Kidney tubule cell (primary cell): ENCODE measurements at regions not wholly inside any gene's neighbourhood (a gene's known extent, or its start where the extent isn't known, plus 50 kb on each side); places are given as distances from the start of the nearest gene placed in this dataset.
A peak's percentile ranks its signal among the peaks of the same experiment; 100 is the strongest.
"Not testable (repeated sequence)": the region's sequence is repeated elsewhere in the genome, so short reads cannot be mapped to it uniquely, and the experiment has no call there.

Experiments used
- DNase-seq: peaks from one replicate; pipeline ENCODE4 v3.0.0-alpha.2; 2018; ENCODE audit warnings: low spot score

DNA sequence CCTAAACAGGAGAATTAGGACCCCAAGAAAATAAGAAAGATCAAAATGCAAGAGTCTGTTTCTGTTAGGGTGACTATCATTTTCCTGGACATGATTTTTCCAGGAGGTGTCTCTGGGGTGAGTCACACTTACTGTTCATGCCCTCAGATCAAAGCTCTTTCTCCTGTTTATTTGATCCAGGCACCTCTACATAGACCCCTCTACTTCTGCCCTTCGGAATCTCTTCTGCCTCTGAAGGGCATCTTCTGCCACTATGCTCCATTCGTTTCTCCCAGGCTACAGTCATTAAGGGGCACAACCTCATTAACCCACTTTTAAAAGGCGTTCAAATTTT lies 1328.0 kb downstream of the GATA3 start:
- no peak for DNase-seq

DNA sequence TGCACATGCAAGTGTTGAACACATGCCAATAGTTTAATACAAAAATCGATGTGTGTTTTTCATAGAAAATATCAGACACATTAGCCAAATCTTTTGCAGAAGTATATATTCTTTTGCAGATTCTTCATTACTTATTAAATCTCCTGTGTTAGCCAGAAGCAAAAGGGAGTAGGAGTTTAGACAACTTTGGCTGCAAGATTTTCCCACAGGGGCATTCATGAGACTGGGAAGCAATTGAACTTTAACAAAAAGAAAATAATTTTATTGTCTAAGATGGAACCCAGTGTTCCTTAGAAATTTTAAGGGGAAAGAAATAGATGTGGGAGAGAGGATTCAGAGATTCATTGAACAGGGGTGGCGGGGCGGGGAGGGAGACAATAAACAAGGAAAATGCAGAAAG lies 1336.0 kb downstream of the GATA3 start:
- no peak for DNase-seq

GRCh38 chr10:9399275-9399983 lies 1344.9 kb downstream of the GATA3 start:
- DNase-seq, result no peak

DNA sequence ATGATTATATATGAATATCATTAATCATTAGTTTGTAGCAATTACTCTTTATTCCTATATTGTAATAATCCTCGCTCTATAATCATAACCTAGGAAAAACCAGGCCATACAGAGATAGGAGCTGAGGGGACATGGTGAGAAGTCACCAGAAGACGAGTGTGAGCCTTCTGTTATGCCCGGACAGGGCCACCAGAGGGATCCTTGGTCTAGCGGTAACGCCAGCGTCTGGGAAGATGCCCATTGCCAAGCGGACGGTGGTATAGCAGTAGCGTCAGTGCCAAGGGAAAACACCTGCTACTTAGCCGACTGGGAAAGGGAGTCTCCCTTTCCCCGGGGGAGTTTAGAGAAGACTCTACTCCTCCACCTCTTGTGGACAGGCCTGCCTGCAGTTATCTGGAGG lies 1347.6 kb downstream of the GATA3 start:
- DNase-seq, result not testable (repeated sequence)

DNA sequence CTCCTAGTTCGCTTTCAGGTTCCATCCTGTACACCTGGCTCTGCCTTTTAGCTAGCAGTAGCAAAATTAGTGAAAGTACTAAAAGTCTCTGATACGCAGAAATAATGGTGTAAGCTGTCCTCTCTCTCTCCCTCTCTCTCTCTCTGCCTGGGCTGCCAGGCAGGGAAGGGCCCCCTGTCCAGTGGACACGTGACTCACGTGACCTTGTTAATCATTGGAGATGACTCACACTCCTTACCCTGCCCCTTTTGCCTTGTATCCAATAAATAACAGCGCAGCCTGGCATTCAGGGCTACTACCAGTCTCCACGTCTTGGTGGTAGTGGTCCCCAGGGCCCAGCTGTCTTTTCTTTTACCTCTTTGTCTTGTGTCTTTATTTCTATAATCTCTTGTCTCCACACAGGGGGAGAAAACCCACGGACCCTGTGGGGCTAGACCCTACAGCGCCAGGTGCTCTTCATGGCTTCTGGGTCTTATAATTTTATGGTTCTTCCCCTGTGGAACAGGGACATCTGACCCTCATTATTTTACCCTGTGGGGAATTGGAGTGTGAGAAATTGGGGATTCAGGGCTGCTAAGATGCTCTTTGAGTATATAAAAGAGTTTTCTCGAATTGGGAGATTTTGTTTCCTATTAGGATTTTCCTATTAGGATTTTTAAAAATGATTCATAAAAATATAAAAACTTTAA lies 1348.2 kb downstream of the GATA3 start:
- peak; percentile 4 for DNase-seq

DNA sequence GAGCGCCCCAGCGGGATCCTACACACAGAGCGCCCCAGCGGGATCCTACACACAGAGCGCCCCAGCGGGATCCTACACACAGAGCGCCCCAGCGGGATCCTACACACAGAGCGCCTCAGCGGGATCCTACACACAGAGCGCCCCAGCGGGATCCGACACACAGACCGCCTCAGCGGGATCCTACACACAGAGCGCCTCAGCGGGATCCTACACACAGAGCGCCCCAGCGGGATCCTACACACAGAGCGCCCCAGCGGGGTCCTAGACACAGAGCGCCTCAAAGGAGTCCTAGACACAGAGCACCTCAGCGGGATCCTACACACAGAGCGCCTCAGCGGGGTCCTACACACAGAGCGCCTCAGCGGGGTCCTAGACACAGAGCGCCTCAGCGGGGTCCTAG lies 1352.7 kb downstream of the GATA3 start:
- DNase-seq, result not testable (repeated sequence)

DNA sequence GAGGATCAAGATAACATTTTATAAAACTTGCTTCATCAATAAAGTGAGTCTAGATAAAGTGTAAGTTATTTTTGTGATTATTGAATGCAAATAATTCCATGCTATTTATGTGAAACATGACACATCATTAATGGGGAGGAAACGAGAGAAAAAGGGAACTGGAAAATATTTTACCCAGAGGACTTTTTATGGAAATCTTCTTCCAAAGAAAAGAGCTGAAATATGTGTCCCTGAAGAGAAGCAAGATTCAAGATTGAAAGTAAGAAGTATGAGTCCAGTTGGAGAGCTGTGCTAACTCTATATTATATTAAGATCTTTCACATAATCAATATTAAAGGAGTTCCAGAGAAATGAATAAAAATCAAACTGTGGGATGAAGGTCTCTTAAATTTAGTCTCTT lies 1361.8 kb downstream of the GATA3 start:
- no peak for DNase-seq

GRCh38 chr10:9419757-9420156 lies 1365.3 kb downstream of the GATA3 start:
- no peak for DNase-seq

DNA sequence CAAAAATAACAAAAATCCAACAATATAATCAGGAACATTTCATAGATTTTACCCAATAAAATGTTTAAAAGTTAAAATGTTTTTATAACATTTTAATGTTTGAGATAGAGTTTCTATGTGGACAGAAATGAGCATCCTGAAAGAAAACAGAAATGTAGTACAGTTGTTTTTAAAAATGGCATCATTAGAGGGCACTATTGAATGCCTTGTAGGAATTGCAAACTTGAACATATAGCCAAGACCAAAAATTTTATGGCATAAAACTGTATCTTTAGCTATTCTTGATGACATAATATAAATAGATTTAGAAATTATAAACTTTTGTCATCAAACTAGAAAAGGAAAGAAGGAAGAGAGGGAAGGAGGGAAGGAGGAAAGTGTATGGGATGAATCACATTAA lies 1372.7 kb downstream of the GATA3 start:
- no peak for DNase-seq

- DNase-seq, result no peak
Observed at GRCh38 chr10:9437131-9437530, 1382.6 kb downstream of the GATA3 start.

- no peak for DNase-seq
Observed at GRCh38 chr10:9443758-9444157, 1389.3 kb downstream of the GATA3 start.

DNA sequence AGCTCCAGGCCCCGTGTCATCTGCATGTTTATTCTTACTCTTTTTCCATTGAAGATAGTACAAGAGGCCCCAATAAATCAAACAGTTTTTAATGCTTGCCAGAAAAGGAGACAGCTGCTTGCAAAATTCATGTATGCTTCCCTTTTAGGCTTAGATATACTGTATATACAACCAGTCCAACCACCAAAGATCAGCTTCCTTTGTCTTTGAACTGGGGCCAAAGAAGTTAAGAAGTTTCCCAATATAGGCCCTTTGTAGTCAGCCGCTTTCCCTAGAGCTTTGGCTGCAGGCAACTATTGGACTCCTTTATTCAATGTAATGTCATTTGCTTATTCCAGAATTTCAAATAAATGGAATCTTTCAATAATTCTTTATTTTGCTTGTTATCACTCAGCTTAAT lies 1395.0 kb downstream of the GATA3 start:
- no peak for DNase-seq

DNA sequence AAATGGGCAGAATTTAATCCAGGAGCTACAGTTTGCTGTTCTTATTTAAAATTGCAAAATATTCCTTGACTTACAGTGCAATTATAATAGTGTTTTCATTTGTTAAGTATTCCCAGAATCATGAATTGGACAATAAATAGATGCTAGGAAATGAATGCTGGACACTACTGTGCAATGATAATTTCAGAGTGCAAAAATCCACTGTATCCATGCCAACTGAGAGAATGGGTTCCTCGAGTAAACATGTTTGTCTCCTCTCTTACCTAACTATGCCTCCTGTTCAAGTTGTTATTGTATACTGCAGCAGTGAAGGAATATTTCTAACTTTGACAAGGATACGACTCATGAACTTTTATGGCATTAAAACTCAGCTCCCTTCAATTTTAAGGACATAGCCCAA lies 1396.3 kb downstream of the GATA3 start:
- no peak for DNase-seq

- no peak for DNase-seq
Observed at GRCh38 chr10:9451211-9451773, 1396.8 kb downstream of the GATA3 start.

DNA sequence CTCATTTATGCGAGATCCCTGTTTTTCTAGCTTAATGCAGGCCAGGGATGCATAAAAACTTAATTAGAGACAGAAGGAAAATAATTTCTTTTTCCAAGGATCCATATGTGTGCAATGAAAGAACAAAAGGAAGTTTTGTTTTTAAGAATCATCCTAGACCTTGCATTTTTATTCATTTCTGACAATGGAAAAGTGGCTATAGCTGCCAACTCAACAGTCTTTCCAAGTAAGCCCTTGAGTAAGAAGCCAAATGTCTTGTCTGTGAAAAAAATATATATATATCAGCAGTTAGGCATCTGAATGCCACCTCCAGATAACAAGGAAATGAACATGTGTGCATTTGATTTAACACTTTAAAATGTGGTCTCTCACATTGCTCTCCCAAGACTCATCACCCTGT lies 1397.6 kb downstream of the GATA3 start:
- no peak for DNase-seq

DNA sequence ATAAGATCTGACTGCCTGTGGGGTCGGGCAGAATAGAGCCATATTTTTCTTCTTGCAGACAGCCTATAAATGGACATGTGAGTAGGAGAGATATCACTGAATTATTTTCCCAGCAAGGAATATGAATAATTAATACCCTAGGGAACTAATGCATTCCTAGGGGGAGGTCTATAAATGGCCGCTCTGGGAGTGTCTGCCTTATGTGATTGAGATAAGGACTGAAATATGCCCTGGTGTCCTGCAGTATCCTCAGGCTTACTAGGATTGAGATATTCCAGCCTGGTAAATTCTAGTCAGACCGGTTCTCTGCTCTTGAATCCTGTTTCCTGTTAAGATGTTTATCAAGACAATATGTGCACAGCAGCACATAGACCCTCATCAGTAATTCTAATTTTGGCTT lies 1399.4 kb downstream of the GATA3 start:
- not testable (repeated sequence) for DNase-seq

DNA sequence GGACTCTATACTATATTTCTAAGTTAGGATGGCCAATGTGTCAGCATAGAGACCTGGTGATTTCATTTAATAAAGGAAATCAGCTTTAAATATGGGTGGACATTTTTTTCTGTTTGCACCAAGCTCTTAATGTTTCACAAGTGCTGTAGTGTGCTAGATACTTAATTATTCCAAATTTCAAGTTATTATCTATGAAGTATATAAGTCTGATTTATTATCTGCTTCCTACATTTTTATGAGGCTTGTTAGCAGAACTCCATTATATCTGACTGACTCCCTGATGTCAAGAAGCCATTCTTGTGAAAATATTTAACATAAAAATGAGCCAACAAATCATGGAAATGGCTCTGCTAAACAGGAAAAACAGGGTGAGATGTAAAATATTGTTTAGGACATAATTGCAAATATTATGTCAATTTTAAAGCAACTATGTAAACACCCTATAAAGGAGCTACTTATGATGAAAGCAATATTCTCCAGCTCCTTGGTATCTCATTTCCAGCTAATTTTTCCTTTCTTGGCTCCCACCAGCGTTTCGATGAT lies 1415.2 kb downstream of the GATA3 start:
- DNase-seq, result no peak

- DNase-seq, result no peak
Observed at GRCh38 chr10:9470581-9470980, 1416.1 kb downstream of the GATA3 start.

DNA sequence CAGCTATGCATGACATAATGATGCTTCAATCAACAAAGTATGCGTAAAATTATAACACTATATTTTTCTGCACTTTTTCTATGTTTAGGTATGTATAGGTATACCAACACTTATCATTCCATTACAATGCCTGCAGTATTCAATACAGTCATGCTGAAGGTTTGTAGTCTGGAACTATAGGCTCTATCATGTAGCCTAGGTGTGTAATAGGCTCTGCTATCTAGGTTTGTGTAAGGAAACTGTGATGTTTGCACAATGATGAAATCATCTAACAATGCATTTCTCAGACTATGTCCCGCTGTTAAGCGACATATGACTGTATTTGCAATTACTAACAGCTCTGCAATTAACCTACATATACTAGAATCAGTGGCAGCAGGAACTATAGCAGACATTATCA lies 1447.5 kb downstream of the GATA3 start:
- DNase-seq, result no peak

- DNase-seq, result no peak
Observed at GRCh38 chr10:9504227-9504626, 1449.7 kb downstream of the GATA3 start.

DNA sequence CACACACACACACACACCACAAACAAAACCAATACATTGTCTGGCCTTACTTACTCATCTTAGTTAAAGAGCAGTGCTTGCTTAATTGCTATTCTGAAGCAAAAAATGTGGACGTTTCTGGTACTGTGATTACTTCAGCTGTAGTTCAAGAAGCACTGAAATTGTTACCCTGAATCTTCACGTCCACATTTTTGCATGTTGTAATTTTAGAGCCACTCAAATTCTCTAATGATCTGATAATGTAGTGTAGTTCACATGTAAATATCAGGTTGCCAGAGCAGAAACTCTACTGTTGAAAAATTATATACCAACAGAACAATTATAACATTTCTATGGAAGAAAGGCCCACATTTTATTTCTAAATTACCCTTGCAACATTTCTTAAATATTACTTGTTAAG lies 1451.1 kb downstream of the GATA3 start:
- no peak for DNase-seq

DNA sequence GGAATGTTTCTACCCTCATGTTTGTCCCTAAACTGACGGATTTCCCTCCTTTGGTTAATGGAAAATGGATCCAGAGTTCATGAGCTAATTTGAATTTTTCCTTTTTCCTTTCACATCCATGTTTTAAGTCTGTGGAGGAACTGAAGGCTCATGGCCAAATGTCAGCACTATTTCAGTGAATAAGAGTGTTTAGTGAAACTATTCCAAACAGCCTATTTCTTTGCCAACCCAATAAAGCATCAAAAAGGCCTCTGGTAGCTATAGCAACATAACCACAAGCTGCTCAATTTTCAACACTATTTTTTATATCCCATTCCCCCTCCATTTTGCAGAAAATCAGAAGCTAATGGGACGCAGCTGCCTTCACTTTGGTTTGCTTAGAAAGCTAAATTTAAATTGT lies 1454.1 kb downstream of the GATA3 start:
- DNase-seq, result no peak

DNA sequence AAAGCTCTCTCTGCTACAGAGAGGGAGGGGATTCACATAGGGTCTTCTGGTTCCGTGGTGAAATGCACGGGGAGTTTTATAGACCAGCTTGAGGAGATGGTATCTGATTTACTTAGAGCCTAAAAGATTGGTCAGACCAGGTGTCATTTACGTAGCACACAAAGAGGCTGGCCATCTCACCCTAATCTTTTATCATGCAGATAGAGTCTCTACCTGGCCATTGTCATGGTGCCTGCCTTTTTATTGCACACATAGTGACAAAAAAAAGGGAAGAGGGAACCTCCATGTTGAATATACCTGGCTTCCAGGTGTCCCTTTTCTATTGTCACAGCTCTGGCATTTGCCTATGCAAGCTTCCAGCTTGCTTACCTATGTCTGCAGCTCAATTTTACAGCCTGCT lies 1456.1 kb downstream of the GATA3 start:
- DNase-seq, result no peak

DNA sequence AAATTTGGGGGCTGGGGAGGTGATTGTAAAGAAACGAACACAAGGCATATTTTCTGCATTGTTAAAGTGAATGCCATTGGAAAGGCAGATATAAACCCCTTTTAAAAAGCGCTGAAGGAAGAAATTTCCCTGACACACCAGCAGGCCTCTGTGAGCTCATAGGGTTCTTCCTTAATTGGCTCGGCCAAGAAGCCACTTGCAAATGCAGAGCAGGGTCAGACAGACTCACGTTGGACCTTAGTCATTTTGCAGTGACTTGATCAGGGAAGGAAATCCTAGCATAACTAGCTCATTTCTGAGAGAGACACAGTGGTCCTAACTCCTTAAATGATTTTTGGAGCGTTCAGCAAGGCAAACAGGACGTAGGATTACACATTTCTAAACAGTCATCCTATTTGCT lies 1461.4 kb downstream of the GATA3 start:
- no peak for DNase-seq
